Neutrophil (primary cell): ENCODE measurements at regions not wholly inside any gene's neighbourhood (a gene's known extent, or its start where the extent isn't known, plus 50 kb on each side); places are given as distances from the start of the nearest gene placed in this dataset.

ENCODE experiments used
- H3K27ac ChIP-seq: fragments of 200-600 bp; sonication (generic); 2 replicates; pipeline ENCODE4 v1.5.1; 2016; ENCODE audit warnings: mild to moderate bottlenecking, moderate library complexity
- H3K27me3 ChIP-seq: fragments of 200-600 bp; sonication (generic); 2 replicates; pipeline ENCODE4 v1.6.0; 2016; ENCODE audit warnings: mild to moderate bottlenecking
- H3K36me3 ChIP-seq: fragments of 200-600 bp; sonication (generic); 2 replicates; pipeline ENCODE4 v1.5.1; 2017
- H3K4me1 ChIP-seq, 2 experiments: fragments of 200-600 bp in 1 of 2; sonication (generic) in 1 of 2; 1 replicate in 1 of 2; 2 replicates in 1 of 2; pipeline versions ENCODE4 v1.5.1 to v1.6.1; 2013 to 2016; ENCODE audit warnings: low read depth in 1 of 2, low read length in 1 of 2, mild to moderate bottlenecking in 1 of 2, moderate library complexity in 1 of 2; ENCODE audit not compliant: control insufficient read depth in 1 of 2, insufficient read depth in 1 of 2
- H3K4me3 ChIP-seq, 2 experiments: fragments of 200-600 bp in 1 of 2; sonication (generic) in 1 of 2; 1 replicate in 1 of 2; 2 replicates in 1 of 2; pipeline ENCODE4 v1.5.1; 2013 to 2016; ENCODE audit warnings: low read depth in 1 of 2, low read length in 1 of 2, mild to moderate bottlenecking in 1 of 2, moderate library complexity in 1 of 2
- H3K9me3 ChIP-seq: fragments of 200-600 bp; sonication (generic); 2 replicates; pipeline ENCODE4 v1.5.1; 2016
- CTCF ChIP-seq: fragments of 200-600 bp; sonication (generic); IDR thresholded peaks from 2 replicates; pipeline ENCODE4 v1.5.1; 2016; ENCODE audit warnings: antibody characterized with exemption

GRCh38 chr9:107707428-107707837 is 217.9 kb upstream of the KLF4 start:
- Histone ChIP-seq H3K4me1 (peaks cover 18 to 19% of the 10 kb centered on the region in 2 experiments), H3K27me3 (no peaks in the 10 kb centered on the region), H3K36me3 (no peaks in the 10 kb centered on the region), H3K9me3 (no peaks in the 10 kb centered on the region), H3K27ac (no peak overlapping the region), H3K4me3 (no peak overlapping the region)
- TF ChIP-seq CTCF: no peak

- H3K9me3 ChIP-seq: no peaks in the 10 kb centered on the region
- H3K27ac ChIP-seq: no peak overlapping the region
- TF ChIP-seq CTCF: no peak
- H3K36me3 ChIP-seq: no peaks in the 10 kb centered on the region
- peaks cover 12 to 14% of the 10 kb centered on the region in 2 experiments for H3K4me1 ChIP-seq
- H3K4me3 ChIP-seq: no peak overlapping the region
- no peaks in the 10 kb centered on the region for H3K27me3 ChIP-seq
Measured at GRCh38 chr9:107706701-107707427, 217.3 kb upstream of the KLF4 start.

- peaks cover 0 to 7% of the 10 kb centered on the region in 2 experiments for H3K4me1 ChIP-seq
- no peaks in the 10 kb centered on the region for H3K36me3 ChIP-seq
- H3K27ac ChIP-seq: no peak overlapping the region
- H3K9me3 ChIP-seq: no peaks in the 10 kb centered on the region
- TF ChIP-seq CTCF: no peak
- no peaks in the 10 kb centered on the region for H3K27me3 ChIP-seq
- no peak overlapping the region for H3K4me3 ChIP-seq
Measured at GRCh38 chr9:107705521-107705920, 216.0 kb upstream of the KLF4 start.

GRCh38 chr9:107704774-107705173 is 215.2 kb upstream of the KLF4 start:
- no peak overlapping the region for H3K4me3 ChIP-seq
- H3K9me3 ChIP-seq: no peaks in the 10 kb centered on the region
- no peaks in the 10 kb centered on the region for H3K27me3 ChIP-seq
- no peak for TF ChIP-seq CTCF
- peaks cover 0 to 7% of the 10 kb centered on the region in 2 experiments for H3K4me1 ChIP-seq
- H3K27ac ChIP-seq: no peak overlapping the region
- H3K36me3 ChIP-seq: no peaks in the 10 kb centered on the region

- H3K36me3 ChIP-seq: no peaks in the 10 kb centered on the region
- no peak overlapping the region for H3K27ac ChIP-seq
- TF ChIP-seq CTCF: no peak
- H3K4me3 ChIP-seq: no peak overlapping the region
- no peaks in the 10 kb centered on the region for H3K27me3 ChIP-seq
- H3K9me3 ChIP-seq: no peaks in the 10 kb centered on the region
- peaks cover 0 to 7% of the 10 kb centered on the region in 2 experiments for H3K4me1 ChIP-seq
Measured at GRCh38 chr9:107703651-107704050, 214.1 kb upstream of the KLF4 start.
